IMR-90 (cell line): ENCODE measurements at regions not wholly inside any gene's neighbourhood (a gene's known extent, or its start where the extent isn't known, plus 50 kb on each side); places are given as distances from the start of the nearest gene placed in this dataset.

Source experiments
- ATAC-seq: fragments of 200-7000 bp; cut with Tn5 transposase; 2 replicates; pipeline ENCODE4 v1.9.1; 2020; ENCODE audit warnings: low read depth, mild to moderate bottlenecking, moderate library complexity
- BruUV-seq: library from RNA; stranded (reverse); fragments of 400-500 nt; replicated peaks from 2 replicates; lab custom pipeline; 2021; lab: Mats Ljungman, UMichigan
- CTCF ChIA-PET: fragments of 300-600 bp; formaldehyde crosslinking; extraction: SDS; loops from one replicate; lab custom pipeline; 2021; ENCODE audit warnings: antibody characterized with exemption; lab: Yijun Ruan, JAX
- POLR2A ChIA-PET: fragments of 300-600 bp; sonication (Branson Sonifier 250); formaldehyde crosslinking; loops from one replicate; lab custom pipeline; 2022; ENCODE audit warnings: antibody characterized with exemption; ENCODE audit not compliant: unreplicated experiment; lab: Charles Lee
- DNase-seq: peaks from one replicate; pipeline ENCODE4 v3.0.0; 2013
- H2AFZ ChIP-seq: replicated peaks from 2 replicates; pipeline ENCODE3; 2013; ENCODE audit warnings: low read length, mild to moderate bottlenecking; ENCODE audit not compliant: poor library complexity
- H2AK5ac ChIP-seq: 2 replicates; pipeline ENCODE4 v1.6.1; 2013; ENCODE audit warnings: low read depth, low read length, inconsistent platforms
- H2AK9ac ChIP-seq: replicated peaks from 2 replicates; pipeline ENCODE3; 2013; ENCODE audit warnings: mild to moderate bottlenecking, low read depth, low read length, moderate library complexity; ENCODE audit not compliant: poor library complexity
- H2BK120ac ChIP-seq: 2 replicates; pipeline ENCODE4 v1.6.1; 2013; ENCODE audit warnings: low read depth, low read length, inconsistent platforms
- H2BK15ac ChIP-seq: 3 replicates; pipeline ENCODE4 v1.6.1; 2013; ENCODE audit warnings: low read depth, low read length, inconsistent platforms
- H2BK20ac ChIP-seq: 2 replicates; pipeline ENCODE4 v1.6.1; 2013; ENCODE audit warnings: low read depth, mild to moderate bottlenecking, inconsistent platforms, low read length, moderate library complexity
- H2BK5ac ChIP-seq: 2 replicates; pipeline ENCODE4 v1.6.1; 2013; ENCODE audit warnings: mild to moderate bottlenecking, low read depth, low read length, inconsistent platforms; ENCODE audit not compliant: poor library complexity, severe bottlenecking
- H3K14ac ChIP-seq: replicated peaks from 2 replicates; pipeline ENCODE4 v1.6.1; 2013; ENCODE audit warnings: low read depth, low read length, inconsistent platforms
- H3K18ac ChIP-seq: 2 replicates; pipeline ENCODE4 v1.6.1; 2013; ENCODE audit warnings: low read depth, low read length, control low read depth
- H3K23ac ChIP-seq: 2 replicates; pipeline ENCODE4 v1.6.1; 2013; ENCODE audit warnings: low read depth, low read length, inconsistent platforms
- H3K27ac ChIP-seq: 2 replicates; pipeline ENCODE4 v1.5.1; 2013; ENCODE audit warnings: mild to moderate bottlenecking, control low read depth, low read length; ENCODE audit not compliant: insufficient read depth
- H3K27me3 ChIP-seq: 2 replicates; pipeline ENCODE4 v1.6.1; 2013; ENCODE audit warnings: low read length; ENCODE audit not compliant: control insufficient read depth, insufficient read depth
- H3K36me3 ChIP-seq: 2 replicates; pipeline ENCODE4 v1.6.1; 2013; ENCODE audit warnings: low read length, mixed read lengths; ENCODE audit not compliant: control insufficient read depth, insufficient read depth
- H3K4ac ChIP-seq: 2 replicates; pipeline ENCODE4 v1.6.1; 2013; ENCODE audit warnings: low read depth, low read length, inconsistent platforms
- H3K4me1 ChIP-seq: 2 replicates; pipeline ENCODE4 v1.6.1; 2013; ENCODE audit warnings: low read length, mixed read lengths; ENCODE audit not compliant: control insufficient read depth, insufficient read depth
- H3K4me2 ChIP-seq: 2 replicates; pipeline ENCODE4 v1.6.1; 2013; ENCODE audit warnings: low read depth, mild to moderate bottlenecking, control low read depth, low read length, moderate library complexity
- H3K4me3 ChIP-seq: 2 replicates; pipeline ENCODE4 v1.5.1; 2013; ENCODE audit warnings: low read depth, mild to moderate bottlenecking, control low read depth, low read length, moderate library complexity; ENCODE audit not compliant: insufficient read depth
- H3K56ac ChIP-seq: 2 replicates; pipeline ENCODE4 v1.6.1; 2013; ENCODE audit warnings: low read length, inconsistent platforms; ENCODE audit not compliant: insufficient read depth; ENCODE audit errors: extremely low read depth
- H3K79me1 ChIP-seq, 2 experiments: 2 replicates each; pipeline ENCODE4 v1.6.1; 2013; ENCODE audit warnings: low read length in 2 of 2, inconsistent platforms in 1 of 2, low read depth in 1 of 2
- H3K9ac ChIP-seq: 2 replicates; pipeline ENCODE4 v1.6.1; 2013; ENCODE audit warnings: low read depth, low read length, control low read depth
- H3K9me1 ChIP-seq: 2 replicates; pipeline ENCODE4 v1.6.1; 2013; ENCODE audit warnings: low read length, inconsistent platforms; ENCODE audit not compliant: insufficient read depth
- H3K9me3 ChIP-seq: 2 replicates; pipeline ENCODE4 v1.6.1; 2013; ENCODE audit warnings: low read length; ENCODE audit not compliant: control insufficient read depth, insufficient read depth
- H4K20me1 ChIP-seq: 2 replicates; pipeline ENCODE4 v1.6.1; 2013; ENCODE audit warnings: low read length, inconsistent platforms; ENCODE audit not compliant: insufficient read depth
- H4K5ac ChIP-seq: 2 replicates; pipeline ENCODE4 v1.6.1; 2013; ENCODE audit warnings: mild to moderate bottlenecking, low read depth, low read length, control low read depth
- H4K8ac ChIP-seq, 2 experiments: 2 replicates each; pipeline ENCODE4 v1.6.1; 2013; ENCODE audit warnings: low read depth in 2 of 2, low read length in 2 of 2, control low read depth in 1 of 2, inconsistent platforms in 1 of 2
- H4K91ac ChIP-seq: 2 replicates; pipeline ENCODE4 v1.6.1; 2013; ENCODE audit warnings: low read depth, low read length, inconsistent platforms; ENCODE audit not compliant: insufficient read depth
- BHLHE40 ChIP-seq: fragments of 150-350 bp; IDR thresholded peaks from 2 replicates; pipeline ENCODE4 v1.6.1; 2016; ENCODE audit warnings: mild to moderate bottlenecking, low read depth, low read length
- CEBPB ChIP-seq: IDR thresholded peaks from 2 replicates; pipeline ENCODE4 v1.6.1; 2012; ENCODE audit warnings: low read depth, low read length, improper control_type of control experiment
- CHD1 ChIP-seq: IDR thresholded peaks from 2 replicates; pipeline ENCODE4 v1.6.1; 2012; ENCODE audit warnings: low read depth, low read length, improper control_type of control experiment
- CTCF ChIP-seq: conservative IDR thresholded peaks from 2 replicates; pipeline ENCODE4 v1.5.1; 2012; ENCODE audit warnings: mild to moderate bottlenecking, low read depth, low read length, improper control_type of control experiment
- FOS ChIP-seq: fragments of 150-350 bp; IDR thresholded peaks from 2 replicates; pipeline ENCODE4 v1.6.1; 2016; ENCODE audit warnings: low read depth, low read length
- MAFK ChIP-seq: IDR thresholded peaks from 2 replicates; pipeline ENCODE4 v1.6.1; 2012; ENCODE audit warnings: low read depth, low read length, improper control_type of control experiment
- MAZ ChIP-seq: IDR thresholded peaks from 2 replicates; pipeline ENCODE4 v1.6.1; 2012; ENCODE audit warnings: low read depth, mild to moderate bottlenecking, low read length, improper control_type of control experiment, moderate library complexity, borderline replicate concordance
- MXI1 ChIP-seq: IDR thresholded peaks from 2 replicates; pipeline ENCODE4 v1.6.1; 2012; ENCODE audit warnings: low read depth, mild to moderate bottlenecking, low read length, moderate library complexity, borderline replicate concordance
- NFE2L2 ChIP-seq: fragments of 150-350 bp; IDR thresholded peaks from 2 replicates; pipeline ENCODE4 v1.6.1; 2016; ENCODE audit warnings: low read depth, mild to moderate bottlenecking, low read length
- POLR2A ChIP-seq: IDR thresholded peaks from 2 replicates; pipeline ENCODE4 v1.6.1; 2012; ENCODE audit warnings: mild to moderate bottlenecking, low read depth, low read length
- RAD21 ChIP-seq: IDR thresholded peaks from 2 replicates; pipeline ENCODE4 v1.6.1; 2012; ENCODE audit warnings: low read length, improper control_type of control experiment
- RCOR1 ChIP-seq: IDR thresholded peaks from 2 replicates; pipeline ENCODE4 v1.6.1; 2012; ENCODE audit warnings: mild to moderate bottlenecking, low read length, improper control_type of control experiment; ENCODE audit not compliant: insufficient replicate concordance
- RFX5 ChIP-seq: IDR thresholded peaks from 2 replicates; pipeline ENCODE4 v1.8.0; 2012; ENCODE audit warnings: low read depth, mild to moderate bottlenecking, low read length, moderate library complexity
- SMC3 ChIP-seq: fragments of 150-350 bp; IDR thresholded peaks from 2 replicates; pipeline ENCODE4 v1.6.1; 2016; ENCODE audit warnings: low read depth, mild to moderate bottlenecking, antibody characterized with exemption, low read length, moderate library complexity
- WGBS, 2 experiments: methylation state at CpG; one replicate each; pipeline versions ENCODE4 v1.1.5 to v1.1.7; 2013; ENCODE audit warnings: missing lambda C conversion rate in 2 of 2; ENCODE audit not compliant: insufficient read length in 1 of 2; ENCODE audit errors: extremely low coverage in 2 of 2; 5-methylcytosine and 5-hydroxymethylcytosine counted together
- dilution Hi-C: fragments of 300-500 bp; cut with HindIII; formaldehyde crosslinking; loops from one replicate; pipeline ENCODE4 v1.14.3; 2018; ENCODE audit warnings: low sequenced_read_pairs; ENCODE audit not compliant: unreplicated experiment
- in situ Hi-C: fragments of 300-500 bp; cut with MboI; formaldehyde crosslinking; loops from 3 replicates; pipeline ENCODE4 v1.14.3; 2019; ENCODE audit warnings: low sequenced_read_pairs, inconsistent platforms, mixed read lengths
- intact Hi-C: fragments of 100-400 bp; cut with micrococcal nuclease; formaldehyde crosslinking; loops from 2 replicates; pipeline ENCODE4 v1.10.0; 2022
- TF ChIP-seq, protein P1 (sequence below): fragments of 150-350 bp; IDR thresholded peaks from 2 replicates; pipeline ENCODE4 v1.6.1; 2016; ENCODE audit warnings: low read depth, mild to moderate bottlenecking, low read length, moderate library complexity, borderline replicate concordance
- TF ChIP-seq, protein P2 (sequence below): fragments of 150-350 bp; IDR thresholded peaks from 2 replicates; pipeline ENCODE4 v1.6.1; 2017; ENCODE audit warnings: mild to moderate bottlenecking, antibody characterized with exemption, low read length, low read depth

DNA sequence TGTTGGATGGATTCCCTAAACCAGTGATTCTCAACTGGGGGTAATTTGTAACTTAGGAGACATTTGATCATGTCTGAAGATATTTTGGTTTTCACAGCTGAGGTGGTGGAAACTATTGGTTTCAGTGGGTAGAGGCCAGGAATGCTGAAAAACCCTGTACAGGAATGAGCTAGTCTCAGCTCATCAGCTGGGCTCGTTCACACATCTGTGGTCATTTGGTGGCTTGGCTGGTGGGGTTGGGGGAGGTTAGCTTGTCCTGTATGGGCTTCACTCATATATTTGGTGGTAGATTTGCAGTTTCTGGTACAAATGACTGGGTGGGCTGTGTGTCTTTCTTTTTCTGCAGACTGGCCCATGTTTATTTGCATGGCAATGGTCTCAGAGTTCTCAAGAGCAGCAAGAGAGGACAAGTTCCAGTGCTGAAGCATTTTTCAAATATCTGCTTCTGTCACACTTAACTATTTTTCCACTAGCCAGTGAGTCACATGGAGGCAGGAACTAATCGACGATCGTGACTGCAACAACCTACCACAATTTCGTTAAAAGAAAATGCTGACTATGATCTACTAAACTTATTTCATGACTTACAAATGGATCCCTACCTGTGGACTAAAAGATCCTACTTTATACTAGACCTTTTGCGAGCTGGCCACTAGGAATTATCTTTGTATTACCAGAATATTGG, 321.7 kb upstream of the PLXNA2 start:
- 29% methylated on average over 1 of the region's 6 CpGs; no CpG with 5 or more reads in 1 of the 2 experiments for whole genome bisulfite sequencing, 2 experiments
- dilution Hi-C loops (no loop called here), in situ Hi-C loops (no loop called here), intact Hi-C loops (no loop called here)
- H4K5ac ChIP-seq, result no peak overlapping the region
- no peak overlapping the region for H2AFZ ChIP-seq
- H2AK5ac ChIP-seq, result no peak overlapping the region
- H3K9me1 ChIP-seq, result no peaks in the 10 kb centered on the region
- no peak overlapping the region for H3K27ac ChIP-seq
- H3K9ac ChIP-seq, result no peak overlapping the region
- H4K20me1 ChIP-seq, result no peaks in the 10 kb centered on the region
- no peaks in the 10 kb centered on the region for H3K36me3 ChIP-seq
- ChIA-PET POLR2A (no interaction called here), CTCF (no interaction called here)
- H3K4me2 ChIP-seq, result no peak overlapping the region
- H2AK9ac ChIP-seq, result no peak overlapping the region
- no peak overlapping the region for H3K14ac ChIP-seq
- no peaks in the 10 kb centered on the region for H3K79me1 ChIP-seq
- H4K8ac ChIP-seq, result no peak overlapping the region
- no peak for DNase-seq
- no peaks in the 10 kb centered on the region for H3K27me3 ChIP-seq
- TF ChIP-seq FOS (no peak), RFX5 (no peak), MXI1 (no peak), RAD21 (no peak), RCOR1 (no peak), CTCF (no peak), POLR2A (no peak), SMC3 (no peak), NFE2L2 (no peak), CEBPB (no peak), BHLHE40 (no peak), CHD1 (no peak), MAZ (no peak), MAFK (no peak)
- TF ChIP-seq, protein P1, sequence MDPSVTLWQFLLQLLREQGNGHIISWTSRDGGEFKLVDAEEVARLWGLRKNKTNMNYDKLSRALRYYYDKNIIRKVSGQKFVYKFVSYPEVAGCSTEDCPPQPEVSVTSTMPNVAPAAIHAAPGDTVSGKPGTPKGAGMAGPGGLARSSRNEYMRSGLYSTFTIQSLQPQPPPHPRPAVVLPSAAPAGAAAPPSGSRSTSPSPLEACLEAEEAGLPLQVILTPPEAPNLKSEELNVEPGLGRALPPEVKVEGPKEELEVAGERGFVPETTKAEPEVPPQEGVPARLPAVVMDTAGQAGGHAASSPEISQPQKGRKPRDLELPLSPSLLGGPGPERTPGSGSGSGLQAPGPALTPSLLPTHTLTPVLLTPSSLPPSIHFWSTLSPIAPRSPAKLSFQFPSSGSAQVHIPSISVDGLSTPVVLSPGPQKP, result no peak
- TF ChIP-seq, protein P2, sequence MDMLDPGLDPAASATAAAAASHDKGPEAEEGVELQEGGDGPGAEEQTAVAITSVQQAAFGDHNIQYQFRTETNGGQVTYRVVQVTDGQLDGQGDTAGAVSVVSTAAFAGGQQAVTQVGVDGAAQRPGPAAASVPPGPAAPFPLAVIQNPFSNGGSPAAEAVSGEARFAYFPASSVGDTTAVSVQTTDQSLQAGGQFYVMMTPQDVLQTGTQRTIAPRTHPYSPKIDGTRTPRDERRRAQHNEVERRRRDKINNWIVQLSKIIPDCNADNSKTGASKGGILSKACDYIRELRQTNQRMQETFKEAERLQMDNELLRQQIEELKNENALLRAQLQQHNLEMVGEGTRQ, result no peak
- ATAC-seq, result no peak
- H2BK120ac ChIP-seq, result no peak overlapping the region
- BruUV-seq, result no TSS peak
- 0 out of 2 replicates have a peak, but pooled peaks cover 2% of the 10 kb centered on the region for H3K9me3 ChIP-seq
- no peak overlapping the region for H2BK15ac ChIP-seq
- no peak overlapping the region for H4K91ac ChIP-seq
- no peak overlapping the region for H2BK5ac ChIP-seq
- no peak overlapping the region for H2BK20ac ChIP-seq
- H3K4me3 ChIP-seq, result no peak overlapping the region
- no peak overlapping the region for H3K18ac ChIP-seq
- no peak overlapping the region for H3K4ac ChIP-seq
- H3K4me1 ChIP-seq, result no peaks in the 10 kb centered on the region
- no peak overlapping the region for H3K56ac ChIP-seq
- H3K23ac ChIP-seq, result no peak overlapping the region
